ENCODE measurements at regions not wholly inside any gene's neighbourhood (a gene's known extent, or its start where the extent isn't known, plus 50 kb on each side); places are given as distances from the start of the nearest gene placed in this dataset.
"Not testable (repeated sequence)": the region's sequence is repeated elsewhere in the genome, so short reads cannot be mapped to it uniquely, and the experiment has no call there.

GRCh38 chr4:33923469-33923868 is 2320.8 kb downstream of the ARAP2 start:
- no peak for DNase-seq

GRCh38 chr4:33924239-33924638 is 2320.1 kb downstream of the ARAP2 start:
- no peak for DNase-seq

- no peak for DNase-seq
Observed at GRCh38 chr4:33924811-33925210, 2319.5 kb downstream of the ARAP2 start.

GRCh38 chr4:33930497-33930896 is 2313.8 kb downstream of the ARAP2 start:
- no peak for DNase-seq

- no peak for DNase-seq
Observed at GRCh38 chr4:33931026-33931425, 2313.3 kb downstream of the ARAP2 start.

- no peak for DNase-seq
Observed at GRCh38 chr4:33940281-33940680, 2304.0 kb downstream of the ARAP2 start.

- DNase-seq: no peak
Observed at GRCh38 chr4:33941854-33942253, 2302.5 kb downstream of the ARAP2 start.

- no peak for DNase-seq
Observed at GRCh38 chr4:33948921-33949320, 2295.4 kb downstream of the ARAP2 start.

- DNase-seq: not testable (repeated sequence)
Observed at GRCh38 chr4:33953848-33954247, 2290.5 kb downstream of the ARAP2 start.

- no peak for DNase-seq
Observed at GRCh38 chr4:33954759-33955158, 2289.6 kb downstream of the ARAP2 start.

- no peak for DNase-seq
Observed at GRCh38 chr4:33959519-33959918, 2284.8 kb downstream of the ARAP2 start.

- DNase-seq: no peak
Observed at GRCh38 chr4:33961761-33962160, 2282.6 kb downstream of the ARAP2 start.

GRCh38 chr4:33966808-33967207 is 2277.5 kb downstream of the ARAP2 start:
- DNase-seq: no peak

- DNase-seq: no peak
Observed at GRCh38 chr4:33974270-33974669, 2270.0 kb downstream of the ARAP2 start.

- DNase-seq: no peak
Observed at GRCh38 chr4:33975995-33976394, 2268.3 kb downstream of the ARAP2 start.

- not testable (repeated sequence) for DNase-seq
Observed at GRCh38 chr4:33979781-33980180, 2264.5 kb downstream of the ARAP2 start.

GRCh38 chr4:33980361-33980760 is 2264.0 kb downstream of the ARAP2 start:
- DNase-seq: no peak

- no peak for DNase-seq
Observed at GRCh38 chr4:33989820-33990443, 2254.4 kb downstream of the ARAP2 start.

- no peak for DNase-seq
Observed at GRCh38 chr4:33996075-33996718, 2248.1 kb downstream of the ARAP2 start.

- DNase-seq: no peak
Observed at GRCh38 chr4:33998291-33998690, 2246.0 kb downstream of the ARAP2 start.

- DNase-seq: no peak
Observed at GRCh38 chr4:34000356-34000755, 2244.0 kb downstream of the ARAP2 start.

GRCh38 chr4:34006540-34006939 is 2237.8 kb downstream of the ARAP2 start:
- DNase-seq: not testable (repeated sequence)

GRCh38 chr4:34009951-34010350 is 2234.4 kb downstream of the ARAP2 start:
- DNase-seq: no peak

- no peak for DNase-seq
Observed at GRCh38 chr4:34010751-34011519, 2233.4 kb downstream of the ARAP2 start.

Data from stimulated activated CD8-positive, alpha-beta memory T cell treated with anti-CD3 and anti-CD28 coated beads, Interleukin-4, amount 100 ng/mL, for 48 hours (primary cell).